Erythroblast (primary cell): ENCODE measurements at regions not wholly inside any gene's neighbourhood (a gene's known extent, or its start where the extent isn't known, plus 50 kb on each side); places are given as distances from the start of the nearest gene placed in this dataset.

Experiments used
- DNase-seq, 2 experiments: peaks; one replicate each; lab custom pipeline; 2025; lab: John Stamatoyannopoulos, UW
- GATA1 ChIP-seq: IDR thresholded peaks from 2 replicates; pipeline ENCODE4 v1.6.1; 2011; ENCODE audit warnings: low read depth, mild to moderate bottlenecking, control low read depth, low read length, moderate library complexity
- POLR2A ChIP-seq: IDR thresholded peaks from 2 replicates; pipeline ENCODE4 v1.6.1; 2011; ENCODE audit warnings: mild to moderate bottlenecking, low read length

GRCh38 chr18:67001052-67001451 lies 397.2 kb upstream of the CDH19 start:
- TF ChIP-seq POLR2A (no peak), GATA1 (no peak)
- DNase-seq: no peak

GRCh38 chr18:66999003-66999402 lies 395.1 kb upstream of the CDH19 start:
- TF ChIP-seq POLR2A: no peak
- no peak for TF ChIP-seq GATA1

GRCh38 chr18:66995270-66995669 lies 391.4 kb upstream of the CDH19 start:
- TF ChIP-seq GATA1 (no peak), POLR2A (no peak)
- DNase-seq: no peak

More at GRCh38 chr18:66999003-66999402, 395.1 kb upstream of the CDH19 start:
- no peak for DNase-seq

GRCh38 chr18:66994790-66995189 lies 390.9 kb upstream of the CDH19 start:
- TF ChIP-seq GATA1 (no peak), POLR2A (no peak)
- no peak for DNase-seq

- TF ChIP-seq GATA1 (no peak), POLR2A (no peak)
- no peak for DNase-seq
Measured at GRCh38 chr18:66993492-66993891, 389.6 kb upstream of the CDH19 start.

- TF ChIP-seq POLR2A: no peak
- TF ChIP-seq GATA1: no peak
- no peak for DNase-seq
Measured at GRCh38 chr18:66990909-66991308, 387.0 kb upstream of the CDH19 start.

- TF ChIP-seq POLR2A (no peak), GATA1 (no peak)
- DNase-seq: no peak
Measured at GRCh38 chr18:66979009-66979408, 375.1 kb upstream of the CDH19 start.

- no peak for DNase-seq
- TF ChIP-seq GATA1 (no peak), POLR2A (no peak)
Measured at GRCh38 chr18:66972681-66973080, 368.8 kb upstream of the CDH19 start.

- TF ChIP-seq POLR2A: no peak
- TF ChIP-seq GATA1: no peak
- no peak for DNase-seq
Measured at GRCh38 chr18:66971960-66972359, 368.1 kb upstream of the CDH19 start.

- TF ChIP-seq GATA1: no peak
- no peak for TF ChIP-seq POLR2A
- DNase-seq: no peak
Measured at GRCh38 chr18:66966171-66966570, 362.3 kb upstream of the CDH19 start.

- TF ChIP-seq GATA1: no peak
- DNase-seq: no peak
Measured at GRCh38 chr18:66958309-66958708, 354.4 kb upstream of the CDH19 start.

DNA sequence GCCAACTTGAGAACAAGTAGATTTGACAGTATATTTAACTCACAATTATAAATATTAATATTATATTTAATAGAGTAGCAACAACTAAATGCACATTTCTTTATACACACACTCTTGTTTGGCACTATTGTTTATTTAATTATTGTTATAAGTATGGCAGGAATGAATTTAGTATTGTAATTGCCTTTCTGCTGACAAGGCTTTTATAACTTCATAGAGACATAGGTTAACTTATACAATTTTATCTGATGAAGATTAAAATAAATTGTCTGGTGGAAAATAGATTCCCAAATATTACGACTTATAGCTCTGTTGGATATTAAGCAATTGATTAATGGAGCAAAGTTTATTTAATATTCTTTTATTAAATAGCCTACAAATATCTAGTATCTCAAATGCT lies 347.9 kb upstream of the CDH19 start:
- TF ChIP-seq GATA1 (no peak), POLR2A (no peak)

DNA sequence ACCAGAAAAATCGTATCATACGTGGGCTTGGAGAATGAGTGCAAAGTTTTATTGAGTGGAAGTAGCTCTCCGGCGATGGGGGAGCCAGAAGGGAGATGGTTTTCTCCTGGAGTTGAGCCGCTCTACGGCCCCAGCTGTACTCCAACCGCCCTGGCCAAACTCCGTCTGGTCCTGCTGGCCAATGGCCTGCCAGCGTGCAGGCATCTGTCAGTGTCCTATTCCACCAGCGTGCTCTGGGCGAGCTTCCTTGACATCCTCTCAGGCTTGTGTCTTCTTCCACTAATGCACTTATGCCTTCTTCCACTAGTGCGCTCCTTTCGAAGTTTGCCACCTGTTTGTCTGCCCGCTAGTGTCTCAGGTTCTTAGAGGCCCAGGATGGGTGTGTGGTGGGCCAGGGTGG lies 345.5 kb upstream of the CDH19 start:
- TF ChIP-seq GATA1 (no peak), POLR2A (no peak)
- DNase-seq: no peak

More for the DNA sequence above, 347.9 kb upstream of the CDH19 start:
- DNase-seq: no peak

DNA sequence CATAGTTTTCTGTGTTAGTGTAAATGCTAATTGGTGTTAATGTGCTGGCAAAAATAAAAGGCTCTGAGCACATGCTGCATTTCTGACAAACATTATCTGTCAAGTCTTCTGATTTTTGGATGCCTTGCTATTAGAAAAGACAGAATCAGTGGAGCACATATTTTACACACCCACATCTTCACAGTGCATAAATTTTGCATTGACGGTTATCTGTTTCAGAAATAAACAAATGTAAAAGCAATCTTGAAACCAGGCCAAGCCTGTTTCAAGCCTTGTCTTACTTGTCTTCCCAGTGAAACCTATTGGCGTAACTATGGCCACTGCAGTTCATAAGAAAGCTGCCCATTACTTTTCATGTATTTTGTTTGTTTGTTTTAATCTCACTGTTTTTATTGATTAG lies 333.7 kb upstream of the CDH19 start:
- DNase-seq: no peak
- TF ChIP-seq GATA1: no peak
- no peak for TF ChIP-seq POLR2A

DNA sequence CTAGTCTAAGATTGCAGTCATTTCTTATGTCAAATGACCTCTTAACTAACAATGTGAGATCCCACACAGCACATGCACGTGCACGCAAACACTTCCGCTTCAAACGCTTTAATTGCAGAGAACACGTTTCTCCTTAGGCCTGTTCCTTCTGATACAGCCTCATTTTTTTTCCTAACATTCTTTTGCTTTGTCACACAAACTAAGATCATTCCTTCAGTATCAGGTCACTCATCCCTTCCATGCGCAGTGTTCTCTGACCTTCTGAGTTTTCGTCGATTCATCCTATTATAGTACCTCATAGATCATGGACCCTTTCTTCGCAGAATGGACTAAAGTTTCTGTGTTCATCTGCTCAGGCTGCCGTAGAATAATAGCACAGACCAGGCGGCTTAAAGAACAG lies 327.1 kb upstream of the CDH19 start:
- DNase-seq: no peak
- no peak for TF ChIP-seq POLR2A
- no peak for TF ChIP-seq GATA1

DNA sequence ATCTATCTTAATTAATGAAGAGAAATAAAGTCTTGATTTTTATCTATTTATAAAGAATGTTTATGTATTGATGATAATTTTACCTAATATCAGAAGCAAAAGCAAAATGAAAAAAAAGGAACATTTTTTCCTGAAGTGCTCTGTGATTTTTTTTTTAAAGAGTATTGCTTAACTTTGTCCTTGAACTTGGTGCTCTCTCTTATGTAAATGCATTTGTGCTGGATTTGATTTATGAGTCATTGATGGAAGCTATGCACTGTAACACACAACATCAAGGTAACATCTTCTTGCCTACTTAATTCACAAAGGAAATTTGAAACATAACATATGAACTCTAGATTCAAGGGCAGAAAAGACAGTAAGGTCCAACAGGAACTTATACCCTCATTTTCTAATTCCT lies 312.9 kb upstream of the CDH19 start:
- TF ChIP-seq GATA1: no peak
- no peak for TF ChIP-seq POLR2A
- DNase-seq: no peak

GRCh38 chr18:66900837-66901236 lies 296.9 kb upstream of the CDH19 start:
- DNase-seq: no peak
- TF ChIP-seq GATA1: no peak
- no peak for TF ChIP-seq POLR2A
